Sigmoid colon (tissue), 4 donors: ENCODE measurements at regions not wholly inside any gene's neighbourhood (a gene's known extent, or its start where the extent isn't known, plus 50 kb on each side); places are given as distances from the start of the nearest gene placed in this dataset.

Experiments
- POLR2AphosphoS5 ChIP-seq, 4 donors: sonication (generic); formaldehyde crosslinking; IDR thresholded peaks; one replicate each; pipeline ENCODE4 v1.6.1; 2017; ENCODE audit warnings: antibody characterized with exemption in 4 of 4
- TF ChIP-seq, protein P1 (sequence below), 4 experiments: fragments of 450-650 bp in 3 of 4; fragments of 200-600 bp in 1 of 4; IDR thresholded peaks; one replicate each; pipeline ENCODE4 v1.5.1; 2016 to 2019; ENCODE audit warnings: antibody characterized with exemption in 4 of 4, mild to moderate bottlenecking in 3 of 4, moderate library complexity in 2 of 4

DNA sequence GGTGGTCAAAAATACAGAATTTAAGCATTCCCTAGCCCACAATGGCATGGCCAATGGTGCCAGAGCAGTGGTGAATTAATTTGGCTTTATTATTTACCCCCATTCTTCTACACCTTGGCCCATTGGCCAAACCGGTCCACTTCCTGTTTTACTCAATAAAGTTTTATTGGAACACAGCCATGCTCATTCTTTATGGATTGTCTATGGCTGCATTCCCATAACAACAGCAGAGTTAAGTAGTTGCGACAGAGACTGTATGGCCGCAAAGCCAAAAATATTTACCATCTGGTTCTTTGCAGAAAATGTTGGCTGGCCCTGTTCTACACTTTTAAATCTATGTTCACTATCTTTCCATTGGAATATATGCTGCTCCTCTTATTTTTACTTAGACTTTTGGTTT, 130.3 kb upstream of the CCDC68 start:
- TF ChIP-seq, protein P1, sequence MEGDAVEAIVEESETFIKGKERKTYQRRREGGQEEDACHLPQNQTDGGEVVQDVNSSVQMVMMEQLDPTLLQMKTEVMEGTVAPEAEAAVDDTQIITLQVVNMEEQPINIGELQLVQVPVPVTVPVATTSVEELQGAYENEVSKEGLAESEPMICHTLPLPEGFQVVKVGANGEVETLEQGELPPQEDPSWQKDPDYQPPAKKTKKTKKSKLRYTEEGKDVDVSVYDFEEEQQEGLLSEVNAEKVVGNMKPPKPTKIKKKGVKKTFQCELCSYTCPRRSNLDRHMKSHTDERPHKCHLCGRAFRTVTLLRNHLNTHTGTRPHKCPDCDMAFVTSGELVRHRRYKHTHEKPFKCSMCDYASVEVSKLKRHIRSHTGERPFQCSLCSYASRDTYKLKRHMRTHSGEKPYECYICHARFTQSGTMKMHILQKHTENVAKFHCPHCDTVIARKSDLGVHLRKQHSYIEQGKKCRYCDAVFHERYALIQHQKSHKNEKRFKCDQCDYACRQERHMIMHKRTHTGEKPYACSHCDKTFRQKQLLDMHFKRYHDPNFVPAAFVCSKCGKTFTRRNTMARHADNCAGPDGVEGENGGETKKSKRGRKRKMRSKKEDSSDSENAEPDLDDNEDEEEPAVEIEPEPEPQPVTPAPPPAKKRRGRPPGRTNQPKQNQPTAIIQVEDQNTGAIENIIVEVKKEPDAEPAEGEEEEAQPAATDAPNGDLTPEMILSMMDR (IDR thresholded peaks at IDR 0.05) = no peak
- no peak for TF ChIP-seq POLR2AphosphoS5 (IDR thresholded peaks at IDR 0.05)
